EL (cell line): ENCODE measurements at regions not wholly inside any gene's neighbourhood (a gene's known extent, or its start where the extent isn't known, plus 50 kb on each side); places are given as distances from the start of the nearest gene placed in this dataset.

Experiments used
- DNase-seq: peaks from one replicate; pipeline ENCODE4 v3.0.0-alpha.2; 2016

DNA sequence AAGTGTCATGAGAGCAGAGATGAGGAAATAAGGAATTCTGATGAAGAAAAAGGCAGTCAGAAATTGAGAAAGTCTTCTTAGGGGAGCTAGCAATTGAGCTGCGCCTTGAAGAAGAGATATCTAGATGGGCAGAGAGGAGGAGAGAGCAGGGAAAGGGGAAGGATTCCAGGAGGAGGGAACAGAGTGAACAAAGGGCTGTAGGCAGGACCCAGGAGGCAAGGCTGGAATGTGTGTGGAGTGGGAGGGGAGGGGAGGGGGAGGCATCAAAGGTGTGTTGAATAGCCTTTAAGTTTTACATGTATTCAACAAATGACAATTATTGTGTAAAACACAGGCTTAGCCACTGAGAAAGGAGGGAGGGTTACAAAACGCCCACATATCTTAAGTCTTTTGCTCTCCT lies 164.5 kb downstream of the TDRD15 start:
- DNase-seq = no peak

- no peak for DNase-seq
Measured at GRCh38 chr2:21288739-21289520, 165.2 kb downstream of the TDRD15 start.

DNA sequence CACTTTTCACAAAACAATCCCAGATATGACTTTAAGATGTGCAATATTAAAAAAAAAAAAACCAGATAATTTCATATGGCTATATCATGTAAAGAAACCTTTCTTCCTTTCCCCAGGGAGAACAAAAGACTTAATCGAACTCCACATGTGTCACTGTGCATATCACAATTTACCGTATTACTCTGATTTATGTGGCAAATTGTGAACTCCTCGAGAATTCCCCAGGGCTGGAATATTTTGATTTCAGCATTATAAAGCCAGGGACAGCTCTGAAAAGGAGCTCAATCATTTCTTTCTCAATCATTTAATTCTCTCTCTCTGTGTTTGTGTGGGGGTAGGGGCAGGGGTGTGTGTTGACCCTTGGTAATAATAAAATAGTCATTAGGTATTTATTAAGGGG lies 165.8 kb downstream of the TDRD15 start:
- no peak for DNase-seq

GRCh38 chr2:21289989-21290388 lies 166.2 kb downstream of the TDRD15 start:
- DNase-seq = no peak

DNA sequence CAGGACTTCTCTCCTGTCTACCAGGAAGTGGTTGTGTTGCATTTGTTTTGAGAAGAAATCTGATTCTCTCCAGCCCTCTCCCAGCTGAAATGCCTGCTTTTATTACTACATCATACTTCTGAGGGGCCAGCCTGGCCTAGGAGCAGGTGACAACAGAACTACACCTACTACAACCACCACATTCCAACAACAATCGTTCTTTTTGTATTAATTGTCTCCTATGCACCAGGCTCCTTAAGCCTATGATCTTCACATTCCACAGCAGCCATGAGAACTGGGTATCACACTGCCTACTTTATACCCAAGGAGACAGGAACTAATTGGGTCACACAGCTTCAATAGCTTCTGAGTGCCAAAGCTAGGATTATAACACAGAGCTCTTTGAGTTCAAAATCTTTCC lies 167.7 kb downstream of the TDRD15 start:
- no peak for DNase-seq

- DNase-seq = no peak
Measured at GRCh38 chr2:21294446-21294845, 170.7 kb downstream of the TDRD15 start.

DNA sequence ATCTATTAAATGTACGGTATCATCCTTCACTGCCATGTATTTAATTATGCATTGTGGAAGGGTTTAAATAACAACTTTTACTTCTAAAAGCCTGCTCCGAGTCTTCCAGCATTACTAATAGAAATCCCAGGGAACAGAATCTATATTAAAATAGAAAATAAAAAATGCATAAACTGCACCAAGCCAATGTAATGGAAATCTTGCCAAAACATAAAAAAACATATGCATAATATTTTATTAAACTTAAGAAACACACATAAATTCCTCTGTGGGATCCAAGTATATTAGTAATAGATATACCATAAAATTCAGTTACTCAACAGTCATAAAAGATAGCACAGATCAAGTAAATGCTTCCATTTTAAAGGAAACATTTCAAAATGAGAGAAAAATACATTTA lies 175.6 kb downstream of the TDRD15 start:
- DNase-seq = no peak

DNA sequence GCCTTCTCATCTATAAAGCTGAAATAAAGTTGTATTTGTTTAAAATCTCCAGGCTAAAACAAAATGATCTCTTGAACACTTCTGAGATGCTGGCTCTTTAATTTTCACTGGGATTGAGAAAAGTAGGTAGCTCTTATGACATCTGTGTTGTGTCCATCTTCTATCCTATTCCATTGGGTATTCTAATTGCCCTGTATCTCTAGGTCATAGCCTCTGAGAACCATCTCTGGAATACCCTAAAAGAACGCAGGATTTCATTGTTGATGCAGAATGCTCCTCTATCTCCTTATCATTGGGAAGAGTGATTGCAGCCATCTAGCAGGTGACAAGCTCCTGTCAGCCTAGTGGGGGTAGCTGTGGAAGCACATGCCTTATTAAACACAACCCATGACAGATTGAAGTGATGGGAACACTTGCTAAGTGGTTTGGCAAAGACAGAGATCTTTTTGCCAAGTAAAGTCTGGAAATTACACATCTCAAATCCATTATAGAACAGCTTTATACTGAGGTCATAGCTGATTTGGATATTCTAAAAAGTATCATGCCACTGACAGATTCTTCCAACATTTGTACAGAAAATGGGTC lies 178.2 kb downstream of the TDRD15 start:
- no peak for DNase-seq

DNA sequence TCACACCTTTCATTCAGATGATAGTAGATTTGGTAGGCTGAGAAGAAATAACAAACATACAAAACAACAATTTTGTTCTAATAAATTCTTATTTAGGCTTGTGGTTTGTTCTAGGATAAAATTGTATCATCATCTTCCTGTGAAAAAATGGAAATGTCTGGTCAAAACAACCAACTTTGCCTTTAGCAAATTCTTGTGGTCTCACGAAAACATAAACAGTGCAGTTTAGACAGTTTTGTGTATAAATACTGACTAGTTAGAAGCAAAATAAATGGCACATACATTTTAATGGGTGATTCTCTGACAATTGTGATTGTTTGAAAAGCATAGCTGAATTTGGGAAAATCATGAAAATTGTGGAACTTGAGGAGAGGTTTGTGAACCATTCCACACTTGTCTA lies 180.1 kb downstream of the TDRD15 start:
- no peak for DNase-seq

DNA sequence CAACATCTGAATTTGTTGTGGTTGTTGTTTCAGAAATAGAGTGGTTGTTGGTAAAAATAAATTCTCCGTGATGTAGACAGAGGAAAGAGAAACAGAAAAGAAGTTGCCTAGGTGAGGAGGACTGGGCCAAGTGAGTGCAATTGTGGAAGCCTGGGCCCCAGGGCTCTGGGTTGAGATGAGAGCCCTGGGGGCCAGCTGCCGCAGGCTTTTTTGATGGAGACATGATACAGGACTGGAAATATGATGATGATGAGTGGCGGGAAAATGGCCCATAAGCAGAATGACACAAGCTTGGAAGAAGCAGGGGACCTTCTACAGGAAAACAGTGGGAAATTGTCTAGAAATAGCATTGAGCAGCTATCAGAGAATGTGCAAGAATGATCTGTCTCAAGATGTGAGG lies 181.8 kb downstream of the TDRD15 start:
- no peak for DNase-seq

DNA sequence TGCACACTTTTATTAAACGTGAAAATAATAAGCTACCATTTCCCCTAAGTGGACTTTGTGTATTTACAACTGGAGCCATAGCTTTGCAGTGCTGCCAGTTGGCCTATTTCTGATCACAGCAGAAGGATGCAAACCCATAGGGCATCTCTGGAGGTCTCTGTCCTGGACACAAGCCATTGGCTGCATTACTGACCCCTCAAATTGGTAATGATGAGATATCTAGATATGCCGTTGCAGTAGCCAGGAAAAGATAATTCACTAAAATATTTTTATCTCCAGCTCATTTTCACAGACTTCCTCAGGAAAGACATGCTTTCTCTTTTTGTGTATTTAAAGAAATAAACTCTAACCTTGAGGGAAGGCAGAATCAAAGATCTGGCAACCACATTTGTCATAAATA lies 182.5 kb downstream of the TDRD15 start:
- no peak for DNase-seq

GRCh38 chr2:21307037-21307436 lies 183.3 kb downstream of the TDRD15 start:
- DNase-seq = no peak

GRCh38 chr2:21310493-21310892 lies 186.7 kb downstream of the TDRD15 start:
- no peak for DNase-seq

- DNase-seq = no peak
Measured at GRCh38 chr2:21314322-21314835, 190.6 kb downstream of the TDRD15 start.

- peak; percentile 15 for DNase-seq
Measured at GRCh38 chr2:21317131-21317530, 193.4 kb downstream of the TDRD15 start.

- DNase-seq = no peak
Measured at GRCh38 chr2:21318263-21318662, 194.5 kb downstream of the TDRD15 start.

- no peak for DNase-seq
Measured at GRCh38 chr2:21326152-21326551, 202.4 kb downstream of the TDRD15 start.

DNA sequence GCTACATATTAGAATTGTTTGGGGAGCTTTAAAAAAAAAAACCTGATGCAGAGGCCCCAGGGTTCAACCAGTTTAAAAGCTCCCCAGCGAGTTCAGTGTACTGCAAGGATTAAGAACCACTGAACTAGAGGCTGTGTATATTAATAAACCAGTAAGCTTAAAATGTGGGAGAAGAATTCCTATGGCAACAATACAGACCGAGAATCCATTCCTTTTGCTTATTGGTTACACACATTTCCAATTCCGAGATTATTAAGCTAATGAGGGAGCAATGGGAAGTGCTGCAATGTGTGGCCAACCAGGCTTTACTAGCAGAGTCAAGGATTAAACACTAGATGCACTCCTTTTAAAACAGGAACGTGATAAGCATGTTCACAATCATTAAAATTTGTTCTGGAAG lies 204.4 kb downstream of the TDRD15 start:
- no peak for DNase-seq

GRCh38 chr2:21330786-21331391 lies 207.1 kb downstream of the TDRD15 start:
- no peak for DNase-seq

DNA sequence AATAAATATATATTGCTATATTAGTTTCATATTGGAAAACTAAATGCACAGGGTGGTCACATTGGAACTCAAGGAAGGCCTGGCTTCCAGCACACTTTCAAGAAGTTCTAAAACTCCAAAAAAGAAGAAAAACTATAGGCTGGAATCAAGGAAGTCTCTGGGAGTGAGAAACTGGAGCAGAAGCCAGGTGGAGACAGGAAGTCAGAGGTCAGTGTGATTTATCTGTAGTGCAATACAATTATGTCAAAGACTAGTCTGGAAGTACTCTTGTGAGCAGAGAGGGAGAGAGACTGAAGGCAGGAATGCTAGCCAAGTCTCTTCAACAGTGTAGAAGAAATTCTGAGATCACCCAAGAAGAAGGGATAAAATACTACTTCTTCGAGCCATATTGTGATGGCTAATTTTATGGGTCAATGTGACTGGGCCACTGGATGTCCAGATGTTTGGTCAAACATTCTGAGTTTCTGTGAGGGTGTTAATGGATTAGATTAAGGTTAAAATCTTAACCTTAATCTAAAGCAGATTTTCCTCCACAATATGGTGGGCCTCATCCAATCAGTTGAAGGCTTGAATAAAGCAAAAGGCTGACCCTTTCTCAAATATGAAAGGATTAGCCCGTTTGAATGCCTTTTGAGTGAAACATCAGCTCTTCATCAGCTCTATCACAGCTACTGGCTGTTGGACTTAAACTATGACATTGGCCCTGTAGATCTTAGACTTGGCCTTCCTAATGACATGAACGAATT lies 208.0 kb downstream of the TDRD15 start:
- DNase-seq = no peak

- no peak for DNase-seq
Measured at GRCh38 chr2:21332993-21333625, 209.3 kb downstream of the TDRD15 start.

GRCh38 chr2:21333684-21334083 lies 209.9 kb downstream of the TDRD15 start:
- no peak for DNase-seq

DNA sequence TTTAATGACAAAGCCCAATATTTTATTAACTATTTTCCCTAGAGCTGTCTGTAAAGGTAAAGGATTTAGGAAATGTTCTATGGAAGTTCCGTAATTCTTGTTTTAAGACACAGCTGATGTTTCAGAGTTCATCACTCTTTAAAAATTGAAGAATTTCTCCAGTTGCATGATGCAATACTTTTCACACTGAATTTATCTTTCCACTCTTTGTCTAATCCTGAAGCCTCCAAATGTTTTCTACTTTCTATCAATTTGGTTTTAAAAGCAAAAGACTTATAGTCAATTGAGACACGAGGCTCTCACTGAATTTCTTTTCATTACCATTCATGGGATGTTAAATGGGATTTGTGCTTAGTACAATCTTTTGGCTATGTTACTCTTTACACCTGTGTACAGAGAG lies 223.2 kb downstream of the TDRD15 start:
- DNase-seq = no peak
